WTC11 (cell line): ENCODE measurements at regions not wholly inside any gene's neighbourhood (a gene's known extent, or its start where the extent isn't known, plus 50 kb on each side); places are given as distances from the start of the nearest gene placed in this dataset.

ENCODE experiments used
- ATAC-seq: fragments of 200-7000 bp; cut with Tn5 transposase; 2 replicates; pipeline ENCODE4 v1.10.0; 2021; ENCODE audit warnings: mild to moderate bottlenecking, moderate library complexity
- CTCF ChIA-PET: fragments of 300-600 bp; sonication (Branson Sonifier 250); formaldehyde crosslinking; loops from one replicate; lab custom pipeline; 2021; ENCODE audit warnings: antibody characterized with exemption; lab: Charles Lee
- POLR2A ChIA-PET: fragments of 350-600 bp; sonication (Branson Sonifier 250); formaldehyde crosslinking; loops from one replicate; lab custom pipeline; 2021; ENCODE audit warnings: antibody characterized with exemption; lab: Charles Lee
- DNase-seq: peaks from one replicate; pipeline ENCODE4 v3.0.0; 2021; ENCODE audit warnings: low spot score
- H3K27ac Mint-ChIP-seq: 2 replicates; pipeline ENCODE4 v1.8.0; 2021; ENCODE audit warnings: mixed read lengths
- H3K27me3 Mint-ChIP-seq: 2 replicates; pipeline ENCODE4 v1.8.0; 2021; ENCODE audit warnings: low read depth, mild to moderate bottlenecking, moderate library complexity, mixed read lengths
- H3K36me3 Mint-ChIP-seq: 2 replicates; pipeline ENCODE4 v1.8.0; 2021; ENCODE audit warnings: mixed read lengths
- H3K4me1 Mint-ChIP-seq: 2 replicates; pipeline ENCODE4 v1.8.0; 2022; ENCODE audit warnings: mixed read lengths
- H3K4me3 Mint-ChIP-seq: 2 replicates; pipeline ENCODE4 v1.8.0; 2021; ENCODE audit warnings: mild to moderate bottlenecking, moderate library complexity, mixed read lengths
- H3K9me3 Mint-ChIP-seq: 2 replicates; pipeline ENCODE4 v1.8.0; 2021; ENCODE audit warnings: mixed read lengths
- ATF2 ChIP-seq: sonication (generic); formaldehyde crosslinking; IDR thresholded peaks from 2 replicates; pipeline ENCODE4 v1.8.1; 2022; ENCODE audit warnings: low read depth, missing genetic modification reagents, borderline replicate concordance
- E2F5 ChIP-seq: sonication (generic); formaldehyde crosslinking; IDR thresholded peaks from 2 replicates; pipeline ENCODE4 v1.8.1; 2022; ENCODE audit warnings: mild to moderate bottlenecking, moderate library complexity, missing genetic modification reagents
- ESRRA ChIP-seq: sonication (generic); formaldehyde crosslinking; IDR thresholded peaks from 2 replicates; pipeline ENCODE4 v1.8.1; 2022; ENCODE audit warnings: mild to moderate bottlenecking, missing genetic modification reagents, borderline replicate concordance
- FOXP1 ChIP-seq: sonication (generic); formaldehyde crosslinking; IDR thresholded peaks from 2 replicates; pipeline ENCODE4 v1.8.0; 2022; ENCODE audit warnings: missing genetic modification reagents, mild to moderate bottlenecking, moderate library complexity, borderline replicate concordance
- GABPB1 ChIP-seq: sonication (generic); formaldehyde crosslinking; IDR thresholded peaks from 2 replicates; pipeline ENCODE4 v1.8.1; 2023; ENCODE audit warnings: mild to moderate bottlenecking, missing genetic modification reagents
- HMGXB4 ChIP-seq: sonication (generic); formaldehyde crosslinking; IDR thresholded peaks from 2 replicates; pipeline ENCODE4 v1.8.1; 2023; ENCODE audit warnings: mild to moderate bottlenecking, moderate library complexity, missing genetic modification reagents
- NFATC4 ChIP-seq: fragments of 250-450 bp; sonication (Bioruptor Pico); IDR thresholded peaks from 2 replicates; pipeline ENCODE4 v1.9.0; 2021; ENCODE audit warnings: mild to moderate bottlenecking
- NR2C2 ChIP-seq: sonication (generic); formaldehyde crosslinking; IDR thresholded peaks from 2 replicates; pipeline ENCODE4 v1.8.0; 2022; ENCODE audit warnings: mild to moderate bottlenecking, missing genetic modification reagents
- PREB ChIP-seq: sonication (generic); formaldehyde crosslinking; IDR thresholded peaks from 2 replicates; pipeline ENCODE4 v1.8.1; 2022; ENCODE audit warnings: mild to moderate bottlenecking, missing genetic modification reagents, moderate library complexity, borderline replicate concordance
- PRRX2 ChIP-seq: fragments of 250-450 bp; sonication (Bioruptor Pico); IDR thresholded peaks from 2 replicates; pipeline ENCODE4 v1.8.0; 2021; ENCODE audit warnings: mild to moderate bottlenecking
- TEAD1 ChIP-seq: sonication (generic); formaldehyde crosslinking; IDR thresholded peaks from 2 replicates; pipeline ENCODE4 v1.8.0; 2022; ENCODE audit warnings: mild to moderate bottlenecking, missing genetic modification reagents
- USF1 ChIP-seq: sonication (generic); formaldehyde crosslinking; IDR thresholded peaks from 2 replicates; pipeline ENCODE4 v1.8.0; 2022; ENCODE audit warnings: mild to moderate bottlenecking, missing genetic modification reagents
- ZMAT4 ChIP-seq: fragments of 250-450 bp; sonication (Bioruptor Pico); IDR thresholded peaks from 2 replicates; pipeline ENCODE4 v1.9.0; 2021; ENCODE audit warnings: mild to moderate bottlenecking
- ZNF121 ChIP-seq: sonication (generic); formaldehyde crosslinking; IDR thresholded peaks from 2 replicates; pipeline ENCODE4 v1.8.0; 2023; ENCODE audit warnings: missing genetic modification reagents
- ZNF317 ChIP-seq: sonication (generic); formaldehyde crosslinking; IDR thresholded peaks from 2 replicates; pipeline ENCODE4 v1.8.1; 2023; ENCODE audit warnings: low read depth, mild to moderate bottlenecking, moderate library complexity, missing genetic modification reagents, borderline replicate concordance
- ZSCAN18 ChIP-seq: fragments of 250-450 bp; sonication (Bioruptor Pico); IDR thresholded peaks from 2 replicates; pipeline ENCODE4 v2.1.2; 2022; ENCODE audit warnings: mild to moderate bottlenecking, moderate library complexity

- Mint-ChIP-seq H3K27ac (no peak overlapping the region), H3K27me3 (no peaks in the 10 kb centered on the region)
Observed at GRCh38 chr1:98325646-98326440, 335.7 kb upstream of the SNX7 start.

GRCh38 chr1:98323906-98324358 lies 337.6 kb upstream of the SNX7 start:
- no peak for DNase-seq
- POLR2A ChIA-PET = no interaction called here
- Mint-ChIP-seq H3K36me3 (no peaks in the 10 kb centered on the region), H3K27me3 (no peaks in the 10 kb centered on the region), H3K4me1 (peaks cover 20% of the 10 kb centered on the region), H3K9me3 (peaks cover 7% of the 10 kb centered on the region; the same call in 1 of the 2 replicates), H3K27ac (no peak overlapping the region; the same call in 1 of the 2 replicates), H3K4me3 (no peak overlapping the region)
- CTCF ChIA-PET = no interaction called here
- ATAC-seq = peak; percentile 46
- TF ChIP-seq GABPB1 (CRISPR knock-in tag) (no peak), FOXP1 (CRISPR knock-in tag) (no peak), PRRX2 (CRISPR knock-in tag) (no peak), ZSCAN18 (CRISPR knock-in tag) (no peak), NFATC4 (CRISPR knock-in tag) (no peak), ZNF121 (CRISPR knock-in tag) (no peak), E2F5 (CRISPR knock-in tag) (no peak), PREB (CRISPR knock-in tag) (no peak), TEAD1 (no peak), ZNF317 (CRISPR knock-in tag) (no peak), ATF2 (CRISPR knock-in tag) (no peak)

More at GRCh38 chr1:98325646-98326440, 335.7 kb upstream of the SNX7 start:
- no peaks in the 10 kb centered on the region for H3K36me3 Mint-ChIP-seq
- ATAC-seq = no peak
- ChIA-PET POLR2A (no interaction called here), CTCF (no interaction called here)
- DNase-seq = no peak
- TF ChIP-seq FOXP1 (CRISPR knock-in tag) (no peak), ZMAT4 (CRISPR knock-in tag) (no peak), ESRRA (no peak), USF1 (CRISPR knock-in tag) (no peak), NR2C2 (CRISPR knock-in tag) (no peak), HMGXB4 (no peak), E2F5 (CRISPR knock-in tag) (no peak), ATF2 (CRISPR knock-in tag) (no peak)
- H3K9me3 Mint-ChIP-seq = peaks cover 7% of the 10 kb centered on the region; the same call in 1 of the 2 replicates
- peaks cover 20% of the 10 kb centered on the region for H3K4me1 Mint-ChIP-seq
- H3K4me3 Mint-ChIP-seq = no peak overlapping the region
